Testis (tissue), 2 donors: ENCODE measurements at regions not wholly inside any gene's neighbourhood (a gene's known extent, or its start where the extent isn't known, plus 50 kb on each side); places are given as distances from the start of the nearest gene placed in this dataset.

ENCODE experiments used
- CTCF ChIP-seq, 3 experiments: fragments of 450-650 bp in 2 of 3; fragments of 200-600 bp in 1 of 3; sonication (generic) in 1 of 3; IDR thresholded peaks; one replicate each; pipeline ENCODE4 v1.5.1; 2016 to 2019; ENCODE audit warnings: antibody characterized with exemption in 3 of 3, mild to moderate bottlenecking in 2 of 3, moderate library complexity in 1 of 3
- POLR2A ChIP-seq: fragments of 450-650 bp; IDR thresholded peaks from one replicate; pipeline ENCODE4 v1.6.1; 2017; ENCODE audit warnings: antibody characterized with exemption, mild to moderate bottlenecking, moderate library complexity

GRCh38 chr1:118445156-118445555, 260.1 kb upstream of the SPAG17 start:
- TF ChIP-seq POLR2A (no peak), CTCF (IDR thresholded peaks at IDR 0.05) (no peak)
